ENCODE measurements at regions not wholly inside any gene's neighbourhood (a gene's known extent, or its start where the extent isn't known, plus 50 kb on each side); places are given as distances from the start of the nearest gene placed in this dataset.

DNA sequence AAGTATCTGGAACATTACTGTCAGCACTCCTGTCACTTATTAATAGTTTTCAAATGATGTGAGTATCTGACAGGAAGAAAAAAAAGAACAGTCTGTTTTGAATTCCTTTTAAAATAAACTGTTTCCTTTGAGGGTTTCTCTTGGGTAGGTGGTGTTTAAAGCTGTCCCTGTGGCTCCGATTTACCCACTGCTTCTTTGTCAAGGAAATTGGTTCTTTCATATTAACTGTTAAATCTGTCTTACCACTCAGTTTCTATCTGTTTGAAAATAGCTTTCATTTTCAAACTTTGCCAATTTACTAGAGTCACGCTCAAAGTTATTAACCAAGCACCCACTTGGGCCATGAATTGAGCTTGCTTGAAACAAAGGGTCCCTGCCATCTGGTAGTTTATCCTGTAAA is 614.6 kb upstream of the NXPH2 start:
- no peak for DNase-seq

DNA sequence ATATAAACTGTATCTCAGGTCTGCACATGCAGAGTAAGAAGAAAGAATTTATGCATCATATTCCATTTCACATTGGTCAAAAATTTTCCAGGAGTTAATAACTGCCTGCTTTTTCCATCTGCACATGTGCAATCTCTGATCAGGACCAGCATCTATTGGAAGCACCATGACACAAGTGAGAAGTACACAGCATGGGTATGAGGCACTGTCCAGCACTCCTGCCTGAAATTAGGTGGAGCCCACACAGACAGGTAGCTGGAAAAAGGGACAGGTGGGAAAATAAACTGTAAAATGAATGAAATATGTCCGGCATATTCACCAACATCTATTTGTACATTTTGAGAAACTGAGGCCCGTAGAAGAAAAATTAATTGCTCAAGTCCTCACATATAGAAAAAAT is 609.2 kb upstream of the NXPH2 start:
- DNase-seq: no peak

DNA sequence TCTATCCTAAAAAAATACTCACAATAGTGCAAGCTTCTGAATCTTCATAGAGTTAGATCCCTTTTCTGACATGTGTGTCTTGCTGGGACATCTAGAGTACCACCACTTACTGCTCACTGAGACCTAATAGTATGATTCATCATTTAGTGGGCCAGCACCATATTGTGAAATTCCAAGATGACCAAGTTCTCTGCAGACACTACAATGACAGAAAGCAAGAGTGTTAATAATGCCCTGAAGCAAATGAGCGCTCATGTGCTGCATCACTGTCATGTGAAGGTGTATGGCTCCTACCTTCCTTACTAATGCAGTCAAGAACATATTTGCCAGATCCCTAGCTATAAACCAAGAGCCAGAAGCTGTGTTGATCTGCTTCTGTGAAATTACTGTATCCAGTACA is 606.2 kb upstream of the NXPH2 start:
- no peak for DNase-seq

DNA sequence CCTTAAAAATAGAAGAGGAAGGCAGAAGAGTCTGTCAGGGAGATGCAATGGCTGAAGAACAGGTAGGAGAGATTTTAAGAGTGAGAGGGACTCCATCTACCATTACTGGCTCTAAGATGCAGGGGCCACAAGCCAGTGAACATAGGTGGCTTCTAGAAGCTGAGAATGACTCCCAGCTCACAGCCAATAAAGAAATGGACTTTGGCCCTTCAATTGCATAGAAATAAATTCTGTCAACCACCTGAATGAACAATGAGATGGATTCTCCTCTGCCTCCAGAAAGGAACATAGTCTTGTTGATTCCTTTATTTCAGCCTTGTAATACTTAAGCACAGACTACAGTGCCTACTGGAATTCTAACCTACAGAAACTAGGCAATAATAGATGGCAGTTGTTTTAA is 603.3 kb upstream of the NXPH2 start:
- DNase-seq: no peak

DNA sequence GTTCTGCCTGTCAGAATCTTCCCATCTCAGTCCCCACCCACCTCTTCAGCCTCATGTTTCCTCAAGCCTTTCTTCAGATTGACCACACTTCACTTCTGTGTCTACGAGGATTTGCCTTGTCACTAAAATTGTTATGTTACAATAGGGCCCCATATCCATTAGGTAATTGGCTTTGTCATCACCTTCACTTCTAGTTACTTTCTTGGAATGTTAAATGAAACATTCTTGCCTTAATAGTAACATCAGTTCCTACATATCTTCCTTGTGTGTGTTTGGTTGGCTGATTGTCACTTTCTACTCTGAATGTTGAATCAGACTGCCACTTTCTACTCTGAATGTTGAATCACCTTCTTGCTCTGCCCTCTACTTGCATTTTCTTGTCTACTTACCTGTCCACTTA is 599.9 kb upstream of the NXPH2 start:
- DNase-seq: no peak

DNA sequence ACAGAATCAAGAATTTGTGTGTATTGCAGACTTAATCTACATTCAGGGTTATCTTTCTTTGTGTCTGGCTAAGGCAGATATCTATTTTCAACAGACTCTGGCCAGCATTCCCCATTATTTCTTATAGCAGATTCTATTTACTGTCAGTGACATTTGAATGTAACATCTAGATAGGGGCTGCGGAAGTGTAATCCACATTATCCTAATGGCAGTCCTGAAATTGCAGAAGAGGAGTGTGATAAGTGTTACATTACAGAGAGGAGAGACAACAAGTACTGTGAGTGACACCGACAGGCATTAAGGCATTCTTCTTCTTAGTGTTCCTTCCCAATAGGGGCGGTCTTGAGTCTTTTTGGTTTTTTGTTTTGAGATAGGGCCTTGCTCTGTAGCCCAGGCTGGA is 598.2 kb upstream of the NXPH2 start:
- no peak for DNase-seq

DNA sequence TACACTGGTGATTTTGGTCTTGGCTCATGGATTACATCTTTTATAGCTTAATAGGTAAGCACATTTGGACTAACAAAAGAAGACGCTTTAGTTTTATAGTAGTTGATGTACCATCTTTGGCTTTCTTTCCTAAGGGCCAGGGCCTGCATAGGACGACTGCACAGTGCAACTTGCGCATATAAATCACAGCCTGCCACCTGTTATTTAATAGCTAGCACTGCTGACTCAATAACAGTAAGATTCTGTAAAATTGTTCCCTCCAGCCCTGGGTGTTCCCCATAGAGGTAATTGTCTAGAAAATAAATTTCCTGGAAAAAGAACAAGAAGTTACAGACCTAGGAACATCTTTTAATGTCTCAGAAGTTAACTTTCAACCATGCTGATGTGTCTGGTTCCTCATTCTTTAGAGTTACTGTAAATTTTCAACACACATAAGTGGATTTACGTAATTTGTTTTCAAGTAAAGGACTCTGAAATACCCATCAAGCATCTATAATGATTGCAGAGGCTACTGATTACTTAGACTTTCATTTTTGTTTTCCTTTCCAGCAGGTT is 594.2 kb upstream of the NXPH2 start:
- DNase-seq: no peak

DNA sequence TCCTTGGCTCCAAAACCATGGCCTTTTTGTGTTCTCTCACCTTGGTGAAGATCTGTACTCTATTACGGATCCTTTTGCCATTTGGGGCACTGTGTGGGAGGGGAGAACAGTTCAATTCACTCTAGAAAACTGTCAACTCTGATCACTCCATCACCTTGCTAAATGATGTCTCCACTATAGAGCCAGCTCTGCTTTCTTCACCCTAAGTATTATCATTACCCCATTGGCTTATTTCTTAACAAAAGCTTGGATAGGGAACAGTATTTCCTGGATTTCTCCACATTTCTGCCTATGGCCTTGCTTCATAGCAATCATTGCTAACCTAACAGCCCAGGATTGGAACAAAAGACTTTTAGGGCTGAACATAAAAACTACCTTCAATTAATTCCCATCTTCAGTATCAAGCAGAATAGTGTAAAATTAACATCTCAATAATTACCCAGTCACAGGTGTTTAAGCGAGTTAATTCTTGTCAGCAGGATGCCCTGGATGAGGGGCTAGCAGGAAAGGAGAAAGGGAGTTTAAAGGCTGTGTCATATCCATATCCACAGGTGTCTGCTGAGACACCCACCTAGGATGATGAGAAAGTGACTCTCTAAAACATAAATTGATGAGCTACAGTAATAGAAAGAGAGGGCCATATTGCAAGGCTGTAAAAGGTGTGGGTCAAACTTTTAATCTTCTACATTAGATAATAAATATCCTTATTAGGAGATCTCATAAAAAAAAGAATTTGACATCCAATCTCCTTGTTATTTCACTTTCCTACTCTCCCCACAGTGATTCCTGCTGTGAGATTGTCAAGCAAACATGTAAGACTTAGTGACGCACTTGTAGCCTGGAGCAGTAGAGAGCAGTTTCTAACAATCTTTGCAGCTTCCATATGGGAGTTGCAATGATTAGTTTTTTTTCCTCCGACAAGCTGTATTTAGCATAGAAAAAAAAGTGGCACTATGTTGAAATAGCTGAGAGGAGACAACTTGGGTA is 589.5 kb upstream of the NXPH2 start:
- DNase-seq: no peak

DNA sequence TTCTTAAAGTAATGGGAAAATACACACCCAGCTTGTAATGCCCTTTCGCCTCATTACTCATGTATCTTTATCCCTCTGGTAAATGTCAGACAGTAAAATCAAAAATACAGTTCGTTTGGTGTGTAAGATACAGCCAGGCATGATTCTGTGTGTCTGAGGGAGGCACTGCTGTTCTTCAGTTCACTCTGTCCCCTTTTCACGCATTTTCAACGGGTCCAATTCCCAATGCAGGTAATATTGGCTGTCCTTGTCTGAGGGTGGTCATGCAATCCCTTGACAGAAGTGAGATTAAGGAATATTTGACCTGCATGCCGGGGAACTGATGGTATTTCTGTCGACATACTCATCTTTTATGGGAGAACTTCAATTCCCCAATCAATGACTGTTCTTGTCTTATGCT is 587.2 kb upstream of the NXPH2 start:
- DNase-seq: no peak

DNA sequence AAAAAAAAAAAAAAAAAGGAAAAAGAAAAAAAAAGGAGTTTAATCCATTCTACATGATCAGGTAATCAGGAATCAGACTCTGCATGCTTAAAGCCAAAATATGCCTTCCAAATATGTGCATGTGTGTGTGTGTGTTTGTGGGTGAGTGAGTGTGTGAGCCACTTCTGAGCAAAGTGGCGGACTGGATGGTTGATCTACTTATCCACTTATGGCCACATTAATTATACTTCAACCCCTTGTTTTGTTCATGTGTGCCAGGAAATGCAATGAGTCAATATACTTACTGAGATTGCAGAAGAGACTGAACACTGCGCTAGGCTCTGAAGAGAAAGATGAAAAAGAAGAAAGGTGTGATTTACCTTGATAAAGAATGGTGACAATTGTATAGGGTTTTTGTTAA is 586.5 kb upstream of the NXPH2 start:
- DNase-seq: no peak

DNA sequence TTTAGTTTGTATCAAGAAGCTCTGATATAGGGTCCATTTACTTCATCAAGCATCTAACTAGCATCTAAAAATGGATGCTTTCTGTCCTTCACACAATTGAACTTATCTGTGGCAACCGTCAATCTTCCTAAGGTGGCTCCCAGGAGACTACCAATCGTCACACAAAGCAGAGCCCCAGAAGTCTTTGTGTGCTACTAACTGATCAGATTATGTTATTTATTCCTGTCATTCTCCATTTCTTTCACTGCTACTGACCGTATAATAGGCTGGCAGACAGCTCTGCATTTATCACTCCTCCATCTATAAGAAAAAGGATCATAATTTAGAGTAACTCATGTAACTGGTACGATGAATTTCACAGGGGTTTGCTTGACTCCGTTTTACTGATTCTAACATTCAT is 585.0 kb upstream of the NXPH2 start:
- DNase-seq: no peak

DNA sequence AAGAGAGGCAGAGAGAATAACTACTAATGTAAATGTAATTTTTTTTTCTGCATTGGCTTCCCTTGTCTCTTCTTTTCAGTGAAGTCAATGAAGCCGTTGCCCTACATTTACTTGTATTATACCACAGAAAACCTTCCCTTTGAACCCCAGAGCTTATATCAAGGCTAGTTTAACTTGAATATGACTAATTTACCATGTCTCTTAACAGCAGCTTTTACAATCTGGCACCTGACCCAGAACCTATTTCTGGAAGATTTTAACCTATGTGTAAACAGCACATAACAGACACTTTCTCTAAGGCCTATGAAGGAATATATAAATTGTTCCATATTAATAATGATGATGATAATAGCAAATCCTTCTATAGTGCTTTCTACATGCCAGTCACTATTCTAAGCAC is 580.5 kb upstream of the NXPH2 start:
- no peak for DNase-seq

DNA sequence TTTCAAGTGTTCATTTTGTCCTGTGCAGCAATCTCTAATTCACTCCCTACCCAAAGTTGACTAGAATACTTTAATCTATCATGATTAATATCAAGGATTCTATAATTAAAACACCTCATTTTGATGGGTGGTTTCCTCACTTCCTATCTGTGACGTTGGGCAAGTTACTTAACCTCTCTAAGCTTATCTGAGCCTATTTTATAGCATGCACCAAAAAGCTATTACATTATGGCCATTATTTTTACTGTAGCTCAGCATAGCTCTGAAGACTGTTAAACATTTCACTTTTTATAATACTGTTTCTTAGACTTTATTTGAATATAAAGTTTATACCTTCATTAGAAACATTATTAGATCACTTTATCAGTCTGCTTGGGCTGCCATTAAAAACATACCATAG is 579.6 kb upstream of the NXPH2 start:
- no peak for DNase-seq

DNA sequence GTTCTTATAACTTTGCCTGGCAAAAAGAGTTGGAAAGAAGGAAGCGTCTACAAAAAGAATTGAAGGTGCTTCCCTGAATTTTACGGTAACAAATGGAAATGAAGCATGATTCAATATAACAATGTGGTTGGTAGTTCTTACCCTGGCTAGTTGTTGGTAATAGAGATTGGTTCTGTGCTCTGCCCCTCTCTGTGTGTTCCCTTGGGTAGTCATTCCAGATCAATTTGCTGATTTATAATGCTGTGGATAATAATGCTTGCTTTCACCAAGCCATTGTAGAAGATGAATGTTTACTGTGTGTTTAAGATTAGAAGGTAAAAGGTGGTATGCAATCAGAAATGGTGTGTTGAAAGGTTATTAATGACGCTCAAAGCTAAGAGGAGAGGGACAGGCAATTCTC is 577.8 kb upstream of the NXPH2 start:
- DNase-seq: no peak

DNA sequence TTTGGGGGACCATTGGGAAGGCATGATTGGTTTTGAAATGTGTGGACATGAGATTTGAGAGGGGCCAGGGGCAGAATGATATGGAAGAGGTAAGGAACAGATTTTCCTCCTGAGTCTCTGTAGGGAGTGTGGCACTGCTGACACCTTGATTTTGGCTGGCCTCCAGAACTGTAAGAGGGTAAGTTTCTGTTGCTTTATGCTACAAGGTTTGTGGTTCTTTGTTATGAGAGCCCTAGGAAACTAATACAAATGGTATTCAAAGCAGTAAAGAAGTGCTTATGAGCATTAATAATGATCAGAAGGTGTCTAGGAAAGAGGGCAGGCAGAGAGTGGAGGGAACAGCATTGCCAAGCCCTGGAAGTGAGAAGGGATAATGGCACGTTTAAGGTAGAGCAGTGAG is 574.3 kb upstream of the NXPH2 start:
- DNase-seq: no peak

DNA sequence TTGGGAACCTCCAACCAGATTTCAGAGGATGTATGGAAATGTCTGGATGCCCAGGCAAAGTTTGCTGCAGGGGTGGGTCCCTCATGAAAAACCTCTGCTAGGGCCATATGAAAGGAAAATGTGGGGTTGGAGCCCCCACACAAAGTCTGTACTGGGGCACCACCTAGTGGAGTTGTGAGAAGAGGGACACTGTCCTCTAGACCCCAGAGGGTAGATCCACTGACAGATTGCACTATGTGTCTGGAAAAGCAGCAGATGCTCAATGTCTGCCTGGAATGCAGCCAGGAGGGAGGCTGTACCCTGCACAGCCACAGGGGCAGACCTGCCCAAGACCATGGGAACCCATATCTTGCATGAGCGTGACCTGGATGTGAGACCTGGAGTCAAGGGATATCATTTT is 573.7 kb upstream of the NXPH2 start:
- DNase-seq: no peak

DNA sequence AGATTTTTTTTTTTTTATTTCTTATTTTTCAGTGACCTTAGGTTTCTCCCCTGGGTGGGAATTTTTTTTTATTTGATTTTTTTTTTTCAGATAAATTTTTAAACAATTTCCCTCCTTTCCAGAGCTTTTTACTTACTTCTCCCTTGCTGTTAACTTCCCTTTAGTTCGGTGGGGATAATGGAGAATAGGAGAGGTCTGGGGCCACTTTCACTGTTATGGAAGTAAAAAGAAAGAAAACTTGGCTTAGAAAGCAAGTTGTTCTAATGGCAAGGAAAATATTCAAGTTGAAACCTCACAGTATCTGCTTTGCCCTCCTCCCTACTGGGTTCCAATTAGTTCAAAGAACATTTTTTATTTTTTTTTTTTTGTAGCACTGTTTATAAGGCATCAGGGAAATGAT is 537.1 kb upstream of the NXPH2 start:
- DNase-seq: no peak

DNA sequence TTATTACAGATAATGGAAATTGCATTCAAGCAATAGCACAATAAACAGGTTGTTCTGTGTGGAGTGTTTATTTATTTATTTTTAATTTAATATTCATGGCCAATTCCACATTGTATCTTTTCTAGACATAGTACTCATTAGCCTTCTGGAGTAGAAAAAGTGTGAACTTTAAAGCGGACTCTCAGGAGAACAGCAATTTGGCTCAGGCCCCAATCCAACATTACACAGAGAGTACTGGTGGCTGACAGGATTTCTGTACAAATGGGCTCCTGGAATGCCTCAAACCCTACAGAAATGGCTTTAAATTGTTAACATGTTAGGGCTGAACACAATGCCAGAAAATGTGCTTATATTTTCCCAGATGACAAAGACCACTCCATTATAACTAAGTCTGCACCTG is 533.9 kb upstream of the NXPH2 start:
- DNase-seq: no peak

DNA sequence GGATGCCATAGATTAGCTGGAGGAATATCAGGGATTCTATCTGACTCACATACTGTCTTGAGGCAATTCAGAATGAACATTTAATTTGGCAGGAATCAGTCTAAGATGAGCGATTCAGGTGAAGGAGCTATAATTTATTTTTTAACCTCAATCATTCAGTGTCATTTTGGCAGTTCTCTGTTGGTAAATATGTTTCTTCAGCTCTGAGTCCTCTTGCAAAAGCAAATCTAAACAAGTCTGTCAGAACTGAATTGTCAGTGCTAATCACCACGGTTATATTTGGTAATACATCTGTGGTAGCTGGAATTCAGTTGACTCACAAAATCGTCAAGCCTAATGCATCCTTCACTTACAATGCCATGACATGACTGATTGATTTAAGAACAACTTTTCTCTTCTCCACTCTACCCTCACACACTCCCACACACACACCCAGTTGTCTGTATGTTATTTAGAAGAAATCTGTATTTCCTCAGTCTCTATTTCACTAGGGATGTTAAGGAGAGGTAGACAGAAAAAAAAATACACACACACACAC is 516.6 kb upstream of the NXPH2 start:
- DNase-seq: no peak

DNA sequence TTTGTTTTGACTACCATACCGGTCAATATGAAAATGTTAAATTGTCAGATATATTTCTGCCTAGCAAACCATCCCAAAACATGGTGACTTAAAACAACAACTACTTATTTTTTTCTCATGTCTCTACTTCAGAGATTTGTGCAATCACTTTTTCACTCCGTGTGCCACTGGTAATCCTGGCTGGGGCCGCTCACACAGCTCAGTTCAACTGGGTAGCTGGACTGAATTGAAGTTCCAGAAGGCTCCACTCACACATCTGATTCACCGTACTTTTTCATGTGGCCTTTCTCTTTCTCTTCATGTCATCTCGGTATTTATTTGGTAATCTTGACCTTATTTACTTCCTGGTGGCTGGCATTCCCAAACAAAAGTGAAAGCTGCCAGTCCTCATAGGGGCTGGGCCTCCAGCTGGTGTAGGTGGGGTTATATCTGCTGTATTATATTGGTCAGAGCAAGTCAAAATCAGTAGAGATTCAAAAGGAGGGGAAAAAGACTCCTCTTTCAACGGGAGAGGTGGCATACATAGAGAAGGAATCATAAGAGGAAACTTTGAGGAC is 513.9 kb upstream of the NXPH2 start:
- no peak for DNase-seq

DNA sequence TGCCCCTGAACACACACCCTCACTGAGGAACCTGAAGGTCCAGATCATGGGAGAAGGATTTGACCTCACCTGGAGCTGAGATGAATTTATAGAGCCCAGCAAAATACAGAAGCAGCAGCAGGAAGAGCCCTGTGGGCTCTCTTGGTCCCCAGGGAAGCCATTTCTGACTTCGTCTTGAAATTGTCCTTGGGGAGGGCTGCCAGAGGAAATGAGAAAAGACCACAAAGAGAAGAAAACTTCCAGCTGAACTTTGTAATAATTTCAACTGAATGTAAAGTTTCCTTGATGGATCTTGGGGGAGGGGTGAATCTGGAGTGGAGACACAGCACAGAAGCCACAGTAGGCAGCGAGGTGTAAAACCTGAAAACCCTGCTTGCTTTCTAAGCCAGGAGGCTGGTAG is 500.9 kb upstream of the NXPH2 start:
- DNase-seq: no peak

DNA sequence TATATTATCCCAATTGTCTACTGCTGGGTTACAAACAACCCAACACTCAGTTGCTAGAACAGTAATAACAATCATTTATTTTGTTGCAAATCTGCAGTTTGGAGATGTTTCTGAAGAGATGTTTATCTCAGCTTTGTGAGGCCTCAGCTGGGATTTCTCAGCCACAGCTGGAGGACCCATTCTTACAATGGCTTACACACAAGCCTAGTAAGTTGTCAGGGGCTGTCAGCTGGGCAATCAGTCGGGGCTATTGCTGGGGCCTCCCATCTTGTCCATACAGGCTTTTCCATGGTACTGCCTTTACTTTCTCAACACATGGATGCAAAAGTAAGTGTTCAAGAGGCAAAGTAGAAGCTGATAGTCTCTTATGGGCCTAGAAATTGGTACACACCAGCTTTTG is 491.7 kb upstream of the NXPH2 start:
- DNase-seq: no peak

DNA sequence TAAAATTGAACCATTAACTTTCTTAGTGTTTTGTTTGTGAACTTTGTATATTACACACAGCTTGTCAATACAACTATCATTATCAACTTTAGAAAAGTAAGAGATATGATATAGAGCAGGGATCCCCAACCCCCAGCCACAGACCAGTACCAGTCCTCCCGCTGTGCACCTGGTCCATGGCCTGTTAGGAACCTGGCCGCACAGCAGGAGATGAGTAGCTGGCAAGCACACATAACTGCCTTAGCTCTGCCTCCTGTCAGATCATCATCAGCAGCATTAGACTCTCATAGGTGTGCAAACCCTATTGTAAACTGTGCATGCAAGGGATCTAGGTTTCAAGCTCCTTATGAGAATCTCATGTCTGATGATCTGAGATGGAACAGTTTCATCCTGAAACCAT is 491.0 kb upstream of the NXPH2 start:
- DNase-seq: no peak

DNA sequence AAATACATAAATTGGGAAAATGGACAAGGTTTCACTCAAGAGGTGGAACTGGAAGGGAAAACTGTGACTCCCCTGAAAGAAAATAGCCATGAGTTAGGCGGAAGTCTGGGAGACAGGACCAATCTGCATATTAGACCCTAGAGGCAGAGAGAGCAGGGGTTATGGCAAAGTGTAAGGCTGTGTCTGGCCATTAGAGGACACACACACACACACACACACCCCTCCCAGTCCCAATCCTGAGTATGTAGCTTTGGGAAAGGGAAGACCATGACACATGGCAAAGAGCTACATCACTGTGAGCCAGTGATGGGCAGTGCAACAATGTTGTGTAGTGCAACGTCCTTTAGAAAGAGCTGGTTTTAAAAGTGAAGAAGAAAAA is 479.9 kb upstream of the NXPH2 start:
- no peak for DNase-seq

Data from occipital lobe (tissue), 1 donor.